GM13977 (cell line): ENCODE measurements at regions not wholly inside any gene's neighbourhood (a gene's known extent, or its start where the extent isn't known, plus 50 kb on each side); places are given as distances from the start of the nearest gene placed in this dataset.
"Not testable (repeated sequence)": the region's sequence is repeated elsewhere in the genome, so short reads cannot be mapped to it uniquely, and the experiment has no call there.

Experiments used
- DNase-seq: peaks from one replicate; pipeline ENCODE4 v3.0.0; 2012; ENCODE audit warnings: low spot score
- in situ Hi-C: fragments of 300-500 bp; cut with MboI; formaldehyde crosslinking; loops from one replicate; pipeline ENCODE4 v1.12.0; 2022; ENCODE audit warnings: low sequenced_read_pairs, low pct_unique_long_range_greater_than_20kb, mixed read lengths, inconsistent platforms; ENCODE audit not compliant: unreplicated experiment
- TF ChIP-seq, protein P1 (sequence below): IDR thresholded peaks from 2 replicates; pipeline ENCODE4 v1.5.1; 2012; ENCODE audit warnings: mild to moderate bottlenecking, control low read depth; ENCODE audit not compliant: insufficient read depth; ENCODE audit errors: extremely low read depth, missing control alignments

DNA sequence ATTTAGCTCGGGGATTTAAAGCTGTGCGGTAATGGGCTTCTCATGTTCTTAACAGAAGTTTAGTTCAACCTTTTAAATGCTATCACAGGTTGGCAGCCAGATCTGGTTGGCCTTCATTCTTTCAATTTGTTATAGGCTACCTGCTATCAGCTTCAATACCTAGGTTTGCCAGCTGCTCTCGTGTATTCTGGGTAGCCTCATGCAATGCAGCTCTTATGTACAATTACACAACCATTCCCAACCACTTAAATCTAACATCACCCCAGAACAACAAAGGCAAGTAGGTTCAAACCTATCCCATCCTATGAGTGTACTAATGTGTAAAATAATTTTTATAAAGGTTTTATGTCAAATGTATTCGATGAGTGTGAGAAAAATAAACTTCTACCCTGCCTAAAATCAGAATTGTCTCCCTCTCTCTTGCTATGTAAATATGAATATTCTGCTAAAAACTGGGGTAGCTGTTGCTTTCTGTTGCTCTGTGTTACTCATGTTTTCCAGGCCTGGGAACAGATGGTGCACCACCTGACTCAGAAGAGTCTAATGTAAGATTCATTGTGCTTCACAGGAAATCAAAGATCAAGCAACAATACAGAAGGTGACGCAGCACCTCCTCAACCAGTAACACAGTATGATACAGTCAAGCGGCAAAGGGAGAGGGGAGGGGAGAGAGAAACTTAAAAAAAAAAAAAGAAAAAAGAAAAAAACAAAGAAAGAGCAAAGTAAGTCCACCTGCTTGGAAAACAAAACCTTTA, 188.6 kb downstream of the ETV1 start:
- DNase-seq = no peak
- TF ChIP-seq, protein P1, sequence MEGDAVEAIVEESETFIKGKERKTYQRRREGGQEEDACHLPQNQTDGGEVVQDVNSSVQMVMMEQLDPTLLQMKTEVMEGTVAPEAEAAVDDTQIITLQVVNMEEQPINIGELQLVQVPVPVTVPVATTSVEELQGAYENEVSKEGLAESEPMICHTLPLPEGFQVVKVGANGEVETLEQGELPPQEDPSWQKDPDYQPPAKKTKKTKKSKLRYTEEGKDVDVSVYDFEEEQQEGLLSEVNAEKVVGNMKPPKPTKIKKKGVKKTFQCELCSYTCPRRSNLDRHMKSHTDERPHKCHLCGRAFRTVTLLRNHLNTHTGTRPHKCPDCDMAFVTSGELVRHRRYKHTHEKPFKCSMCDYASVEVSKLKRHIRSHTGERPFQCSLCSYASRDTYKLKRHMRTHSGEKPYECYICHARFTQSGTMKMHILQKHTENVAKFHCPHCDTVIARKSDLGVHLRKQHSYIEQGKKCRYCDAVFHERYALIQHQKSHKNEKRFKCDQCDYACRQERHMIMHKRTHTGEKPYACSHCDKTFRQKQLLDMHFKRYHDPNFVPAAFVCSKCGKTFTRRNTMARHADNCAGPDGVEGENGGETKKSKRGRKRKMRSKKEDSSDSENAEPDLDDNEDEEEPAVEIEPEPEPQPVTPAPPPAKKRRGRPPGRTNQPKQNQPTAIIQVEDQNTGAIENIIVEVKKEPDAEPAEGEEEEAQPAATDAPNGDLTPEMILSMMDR = no peak
- in situ Hi-C loops = no loop called here

DNA sequence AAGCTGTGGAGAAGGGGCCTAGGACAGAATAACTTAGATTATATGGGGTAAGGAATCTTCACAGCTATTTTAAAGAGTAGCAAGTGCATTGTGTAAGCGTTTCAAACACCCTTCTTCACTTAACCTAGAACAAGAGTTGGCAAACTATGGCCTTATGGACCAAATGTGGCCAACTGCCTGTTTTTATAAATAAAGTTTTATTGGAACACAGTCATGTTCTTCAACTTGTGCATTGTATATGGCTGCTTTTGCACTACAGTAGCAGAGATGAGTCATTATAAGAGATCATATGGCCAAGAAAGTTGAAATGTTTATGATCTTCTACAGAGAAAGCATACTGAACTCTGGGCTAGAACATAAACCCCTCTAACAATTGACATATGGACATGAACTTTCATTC, 187.8 kb downstream of the ETV1 start:
- no peak for DNase-seq
- TF ChIP-seq, protein P1 = no peak
- in situ Hi-C loops = no loop called here

DNA sequence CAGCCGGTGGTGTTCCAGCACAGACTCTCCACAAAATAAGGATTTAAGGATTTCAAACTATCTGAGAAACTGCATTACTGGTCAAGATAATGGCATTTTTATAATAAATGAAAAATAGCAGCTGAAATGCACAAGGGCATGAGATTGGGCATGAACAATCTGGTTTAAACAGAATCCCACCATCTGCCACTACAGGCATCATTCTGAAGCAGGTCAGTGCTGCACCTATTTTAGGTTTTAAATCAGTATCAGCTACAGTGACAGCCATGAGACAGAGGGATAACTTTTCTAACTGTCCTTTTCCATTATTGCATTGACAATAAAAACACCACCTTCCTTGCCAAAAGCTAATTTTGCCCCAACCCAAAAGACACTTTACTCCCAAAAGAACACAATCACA, 186.8 kb downstream of the ETV1 start:
- in situ Hi-C loops = no loop called here
- TF ChIP-seq, protein P1 = no peak
- no peak for DNase-seq

DNA sequence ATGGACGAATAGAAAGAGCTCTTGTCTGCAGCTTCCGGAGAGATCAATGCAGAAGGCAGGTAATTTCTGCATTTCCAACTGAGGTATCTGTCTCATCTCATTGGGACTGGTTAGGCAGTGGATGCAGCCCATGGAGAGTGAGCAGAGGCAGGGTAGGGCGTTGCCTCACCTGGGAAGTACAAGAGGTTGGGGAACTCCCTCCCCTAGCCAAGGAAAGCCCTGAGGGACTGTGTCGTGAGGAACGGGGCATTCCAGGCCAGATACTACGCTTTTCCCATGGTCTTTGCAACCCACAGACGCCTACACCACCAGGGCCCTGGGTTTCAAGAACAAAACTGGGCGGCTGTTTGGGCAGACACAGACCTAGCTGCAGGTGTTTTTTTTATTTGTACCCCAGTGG, 186.3 kb downstream of the ETV1 start:
- DNase-seq = no peak
- TF ChIP-seq, protein P1 = no peak
- in situ Hi-C loops = no loop called here

DNA sequence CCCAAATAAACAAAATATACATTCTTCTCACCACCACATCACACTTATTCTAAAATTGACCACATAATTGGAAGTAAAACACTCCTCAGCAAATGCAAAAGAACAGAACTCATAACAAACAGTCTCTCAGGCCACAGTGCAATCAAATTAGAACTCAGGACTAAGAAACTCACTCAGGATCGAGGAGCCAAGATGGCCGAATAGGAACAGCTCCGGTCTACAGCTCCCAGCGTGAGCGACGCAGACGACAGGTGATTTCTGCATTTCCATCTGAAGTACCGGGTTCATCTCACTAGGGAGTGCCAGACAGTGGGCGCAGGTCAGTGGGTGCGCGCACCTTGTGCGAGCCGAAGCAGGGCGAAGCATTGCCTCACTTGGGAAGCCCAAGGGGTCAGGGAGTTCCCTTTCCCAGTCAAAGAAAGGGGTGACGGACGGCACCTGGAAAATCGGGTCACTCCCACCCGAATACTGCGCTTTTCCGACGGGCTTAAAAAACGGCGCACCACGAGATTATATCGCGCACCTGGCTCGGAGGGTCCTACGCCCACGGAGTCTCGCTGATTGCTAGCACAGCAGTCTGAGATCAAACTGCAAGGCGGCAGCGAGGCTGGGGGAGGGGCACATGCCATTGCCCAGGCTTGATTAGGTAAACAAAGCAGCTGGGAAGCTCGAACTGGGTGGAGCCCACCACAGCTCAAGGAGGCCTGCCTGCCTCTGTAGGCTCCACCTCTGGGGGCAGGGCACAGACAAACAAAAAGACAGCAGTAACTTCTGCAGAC, 183.2 kb downstream of the ETV1 start:
- in situ Hi-C loops = not testable (repeated sequence)

DNA sequence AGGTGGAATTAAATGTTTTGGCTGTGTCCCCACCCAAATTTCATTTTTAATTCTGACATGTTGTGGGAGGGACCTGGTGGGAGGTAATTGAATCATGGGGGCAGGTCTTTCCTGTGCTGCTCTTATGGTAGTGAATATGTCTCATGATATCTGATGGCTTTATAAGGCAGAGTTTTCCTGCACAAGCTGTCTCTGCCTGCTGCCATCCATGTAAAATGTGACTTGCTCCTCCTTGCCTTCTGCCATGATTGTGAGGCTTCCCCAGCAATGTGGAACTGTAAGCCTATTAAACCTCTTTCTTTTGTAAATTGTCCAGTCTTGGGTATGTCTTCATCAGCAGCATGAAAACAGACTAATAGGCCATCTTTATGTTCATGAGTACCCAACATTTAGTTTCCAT, 172.2 kb downstream of the ETV1 start:
- DNase-seq, in situ Hi-C loops: not testable (repeated sequence)

More for the DNA sequence above, 183.2 kb downstream of the ETV1 start:
- not testable (repeated sequence) for DNase-seq

DNA sequence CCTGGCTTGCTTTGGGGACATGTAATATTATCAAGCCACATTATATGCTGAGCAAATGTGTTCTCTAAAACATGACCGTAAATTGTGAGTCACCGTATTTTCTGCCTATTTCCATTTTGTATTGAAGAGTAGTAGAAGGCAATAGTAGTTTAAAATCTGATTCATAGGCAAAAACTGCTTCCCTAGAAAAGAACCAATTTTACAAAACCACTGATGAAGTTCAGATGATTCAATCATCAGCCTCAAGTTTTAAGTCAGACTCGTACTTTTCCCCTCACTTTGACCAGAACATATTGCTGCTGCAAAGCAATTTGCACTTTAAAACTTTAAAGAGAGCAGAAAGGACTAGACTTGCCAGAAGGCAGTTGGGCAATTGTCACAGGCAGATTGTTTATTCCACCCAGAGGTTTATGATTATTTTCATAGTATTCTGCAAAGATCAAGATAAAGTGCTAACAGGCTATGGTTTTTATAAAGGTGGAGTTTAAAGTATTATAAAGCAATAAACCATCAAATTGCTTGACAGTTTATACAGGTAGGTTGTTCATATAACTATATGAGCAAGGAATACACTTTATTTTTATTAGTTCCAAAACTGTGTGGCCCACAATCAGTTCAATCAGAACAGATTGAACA, 168.2 kb downstream of the ETV1 start:
- no peak for DNase-seq
- TF ChIP-seq, protein P1 = no peak
- in situ Hi-C loops = no loop called here
